NCI-H2107 treated with DMSO at 0.1 percent for 48 hours (cell line): ENCODE measurements at regions not wholly inside any gene's neighbourhood (a gene's known extent, or its start where the extent isn't known, plus 50 kb on each side); places are given as distances from the start of the nearest gene placed in this dataset.
"Not testable (repeated sequence)": the region's sequence is repeated elsewhere in the genome, so short reads cannot be mapped to it uniquely, and the experiment has no call there.

Experiments used
- DNase-seq: peaks from one replicate; lab custom pipeline; 2025; ENCODE audit not compliant: unreplicated experiment; lab: John Stamatoyannopoulos, UW

- DNase-seq = no peak
These were observed 61.5 kb upstream of the UNC93A start for GRCh38 chr6:167229586-167229985.

GRCh38 chr6:167230288-167230687 lies 60.8 kb upstream of the UNC93A start:
- DNase-seq = no peak

- DNase-seq = no peak
These were observed 58.8 kb upstream of the UNC93A start for GRCh38 chr6:167232356-167232755.

GRCh38 chr6:167233490-167233889 lies 57.6 kb upstream of the UNC93A start:
- no peak for DNase-seq

- DNase-seq = not testable (repeated sequence)
These were observed 56.5 kb upstream of the UNC93A start for GRCh38 chr6:167234576-167234975.

GRCh38 chr6:167235005-167235404 lies 56.1 kb upstream of the UNC93A start:
- no peak for DNase-seq

- DNase-seq = no peak
These were observed 55.5 kb upstream of the UNC93A start for GRCh38 chr6:167235421-167236238.

GRCh38 chr6:167236239-167236571 lies 54.9 kb upstream of the UNC93A start:
- DNase-seq = no peak

GRCh38 chr6:167237438-167238145 lies 53.5 kb upstream of the UNC93A start:
- no peak for DNase-seq

GRCh38 chr6:167238146-167238693 lies 52.9 kb upstream of the UNC93A start:
- peak; percentile 28 for DNase-seq

GRCh38 chr6:167238694-167239467 lies 52.2 kb upstream of the UNC93A start:
- DNase-seq = peak; percentile 58

GRCh38 chr6:167239470-167239869 lies 51.6 kb upstream of the UNC93A start:
- not testable (repeated sequence) for DNase-seq

GRCh38 chr6:167240034-167240541 lies 51.0 kb upstream of the UNC93A start:
- DNase-seq = no peak
